ENCODE measurements at regions not wholly inside any gene's neighbourhood (a gene's known extent, or its start where the extent isn't known, plus 50 kb on each side); places are given as distances from the start of the nearest gene placed in this dataset.

DNA sequence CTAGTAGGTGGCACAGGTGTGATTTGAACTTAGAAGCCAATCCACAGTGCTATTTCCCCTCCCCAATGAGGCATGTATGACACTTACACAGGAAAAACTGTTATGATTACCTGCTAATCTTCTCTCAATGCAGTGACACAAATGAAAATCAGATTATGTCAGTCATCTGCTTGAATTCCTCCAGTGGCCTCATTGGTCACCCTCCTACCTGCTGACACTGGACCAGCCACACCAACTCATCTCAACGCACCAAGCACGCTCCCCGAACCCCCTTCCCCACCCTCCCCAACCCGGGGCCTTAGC, 82.2 kb upstream of the SEC11C start:
- TF ChIP-seq SMC3 (conservative IDR thresholded peaks at IDR 0.05; ENCODE audit: poor library complexity): no peak
- TF ChIP-seq, protein P1, sequence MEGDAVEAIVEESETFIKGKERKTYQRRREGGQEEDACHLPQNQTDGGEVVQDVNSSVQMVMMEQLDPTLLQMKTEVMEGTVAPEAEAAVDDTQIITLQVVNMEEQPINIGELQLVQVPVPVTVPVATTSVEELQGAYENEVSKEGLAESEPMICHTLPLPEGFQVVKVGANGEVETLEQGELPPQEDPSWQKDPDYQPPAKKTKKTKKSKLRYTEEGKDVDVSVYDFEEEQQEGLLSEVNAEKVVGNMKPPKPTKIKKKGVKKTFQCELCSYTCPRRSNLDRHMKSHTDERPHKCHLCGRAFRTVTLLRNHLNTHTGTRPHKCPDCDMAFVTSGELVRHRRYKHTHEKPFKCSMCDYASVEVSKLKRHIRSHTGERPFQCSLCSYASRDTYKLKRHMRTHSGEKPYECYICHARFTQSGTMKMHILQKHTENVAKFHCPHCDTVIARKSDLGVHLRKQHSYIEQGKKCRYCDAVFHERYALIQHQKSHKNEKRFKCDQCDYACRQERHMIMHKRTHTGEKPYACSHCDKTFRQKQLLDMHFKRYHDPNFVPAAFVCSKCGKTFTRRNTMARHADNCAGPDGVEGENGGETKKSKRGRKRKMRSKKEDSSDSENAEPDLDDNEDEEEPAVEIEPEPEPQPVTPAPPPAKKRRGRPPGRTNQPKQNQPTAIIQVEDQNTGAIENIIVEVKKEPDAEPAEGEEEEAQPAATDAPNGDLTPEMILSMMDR (IDR thresholded peaks at IDR 0.05; ENCODE audit: poor library complexity, severe bottlenecking): no peak
- TF ChIP-seq POLR2AphosphoS5 (IDR thresholded peaks at IDR 0.05): no peak
- TF ChIP-seq, protein P2, sequence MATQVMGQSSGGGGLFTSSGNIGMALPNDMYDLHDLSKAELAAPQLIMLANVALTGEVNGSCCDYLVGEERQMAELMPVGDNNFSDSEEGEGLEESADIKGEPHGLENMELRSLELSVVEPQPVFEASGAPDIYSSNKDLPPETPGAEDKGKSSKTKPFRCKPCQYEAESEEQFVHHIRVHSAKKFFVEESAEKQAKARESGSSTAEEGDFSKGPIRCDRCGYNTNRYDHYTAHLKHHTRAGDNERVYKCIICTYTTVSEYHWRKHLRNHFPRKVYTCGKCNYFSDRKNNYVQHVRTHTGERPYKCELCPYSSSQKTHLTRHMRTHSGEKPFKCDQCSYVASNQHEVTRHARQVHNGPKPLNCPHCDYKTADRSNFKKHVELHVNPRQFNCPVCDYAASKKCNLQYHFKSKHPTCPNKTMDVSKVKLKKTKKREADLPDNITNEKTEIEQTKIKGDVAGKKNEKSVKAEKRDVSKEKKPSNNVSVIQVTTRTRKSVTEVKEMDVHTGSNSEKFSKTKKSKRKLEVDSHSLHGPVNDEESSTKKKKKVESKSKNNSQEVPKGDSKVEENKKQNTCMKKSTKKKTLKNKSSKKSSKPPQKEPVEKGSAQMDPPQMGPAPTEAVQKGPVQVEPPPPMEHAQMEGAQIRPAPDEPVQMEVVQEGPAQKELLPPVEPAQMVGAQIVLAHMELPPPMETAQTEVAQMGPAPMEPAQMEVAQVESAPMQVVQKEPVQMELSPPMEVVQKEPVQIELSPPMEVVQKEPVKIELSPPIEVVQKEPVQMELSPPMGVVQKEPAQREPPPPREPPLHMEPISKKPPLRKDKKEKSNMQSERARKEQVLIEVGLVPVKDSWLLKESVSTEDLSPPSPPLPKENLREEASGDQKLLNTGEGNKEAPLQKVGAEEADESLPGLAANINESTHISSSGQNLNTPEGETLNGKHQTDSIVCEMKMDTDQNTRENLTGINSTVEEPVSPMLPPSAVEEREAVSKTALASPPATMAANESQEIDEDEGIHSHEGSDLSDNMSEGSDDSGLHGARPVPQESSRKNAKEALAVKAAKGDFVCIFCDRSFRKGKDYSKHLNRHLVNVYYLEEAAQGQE (IDR thresholded peaks at IDR 0.05; ENCODE audit: borderline replicate concordance): no peak
- TF ChIP-seq EZH2 (IDR thresholded peaks at IDR 0.05; ENCODE audit: borderline replicate concordance, insufficient read depth, low read length, poor library complexity, severe bottlenecking): no peak
- TF ChIP-seq TAF1 (IDR thresholded peaks at IDR 0.05; ENCODE audit: low read depth): no peak
- no peak for TF ChIP-seq MXI1 (conservative IDR thresholded peaks at IDR 0.05; ENCODE audit: poor library complexity, severe bottlenecking)
- TF ChIP-seq EP300 (conservative IDR thresholded peaks at IDR 0.05; ENCODE audit: poor library complexity, severe bottlenecking): no peak

Measured in neural cell (in vitro differentiated cells).